HG03442 (cell line): ENCODE measurements at regions not wholly inside any gene's neighbourhood (a gene's known extent, or its start where the extent isn't known, plus 50 kb on each side); places are given as distances from the start of the nearest gene placed in this dataset.

Experiments
- ATAC-seq: cut with Tn5 transposase; IDR thresholded peaks from one replicate; pipeline ENCODE4 v1.9.1; 2021; ENCODE audit warnings: mild to moderate bottlenecking, moderate library complexity; ENCODE audit not compliant: unreplicated experiment

GRCh38 chr6:156533872-156534524 is 243.2 kb upstream of the ARID1B start:
- no peak for ATAC-seq

- ATAC-seq = no peak
Observed at GRCh38 chr6:156526081-156526480, 251.1 kb upstream of the ARID1B start.

- ATAC-seq = no peak
Observed at GRCh38 chr6:156525541-156525940, 251.6 kb upstream of the ARID1B start.

GRCh38 chr6:156519940-156520339 is 257.2 kb upstream of the ARID1B start:
- no peak for ATAC-seq

GRCh38 chr6:156517088-156517487 is 260.1 kb upstream of the ARID1B start:
- ATAC-seq = no peak

- no peak for ATAC-seq
Observed at GRCh38 chr6:156515242-156515641, 261.9 kb upstream of the ARID1B start.

GRCh38 chr6:156513504-156513903 is 263.7 kb upstream of the ARID1B start:
- no peak for ATAC-seq

- ATAC-seq = no peak
Observed at GRCh38 chr6:156511570-156511969, 265.6 kb upstream of the ARID1B start.

- no peak for ATAC-seq
Observed at GRCh38 chr6:156511051-156511450, 266.1 kb upstream of the ARID1B start.

- no peak for ATAC-seq
Observed at GRCh38 chr6:156510242-156510641, 266.9 kb upstream of the ARID1B start.

- ATAC-seq = no peak
Observed at GRCh38 chr6:156509496-156509895, 267.7 kb upstream of the ARID1B start.

GRCh38 chr6:156508923-156509322 is 268.3 kb upstream of the ARID1B start:
- no peak for ATAC-seq

- no peak for ATAC-seq
Observed at GRCh38 chr6:156508126-156508525, 269.1 kb upstream of the ARID1B start.

- no peak for ATAC-seq
Observed at GRCh38 chr6:156507656-156508055, 269.5 kb upstream of the ARID1B start.

GRCh38 chr6:156507106-156507505 is 270.1 kb upstream of the ARID1B start:
- no peak for ATAC-seq

GRCh38 chr6:156502969-156503504 is 274.1 kb upstream of the ARID1B start:
- no peak for ATAC-seq

GRCh38 chr6:156497618-156498017 is 279.6 kb upstream of the ARID1B start:
- no peak for ATAC-seq

GRCh38 chr6:156487877-156488276 is 289.3 kb upstream of the ARID1B start:
- ATAC-seq = no peak

- ATAC-seq = no peak
Observed at GRCh38 chr6:156485150-156485549, 292.0 kb upstream of the ARID1B start.

GRCh38 chr6:156474507-156475120 is 302.6 kb upstream of the ARID1B start:
- peak; percentile 88 for ATAC-seq

- ATAC-seq = no peak
Observed at GRCh38 chr6:156471000-156471399, 306.2 kb upstream of the ARID1B start.

- ATAC-seq = peak; percentile 75
Observed at GRCh38 chr6:156464100-156464878, 312.9 kb upstream of the ARID1B start.
